ENCODE measurements at regions not wholly inside any gene's neighbourhood (a gene's known extent, or its start where the extent isn't known, plus 50 kb on each side); places are given as distances from the start of the nearest gene placed in this dataset.
A peak's percentile ranks its signal among the peaks of the same experiment; 100 is the strongest.
"Not testable (repeated sequence)": the region's sequence is repeated elsewhere in the genome, so short reads cannot be mapped to it uniquely, and the experiment has no call there.

DNA sequence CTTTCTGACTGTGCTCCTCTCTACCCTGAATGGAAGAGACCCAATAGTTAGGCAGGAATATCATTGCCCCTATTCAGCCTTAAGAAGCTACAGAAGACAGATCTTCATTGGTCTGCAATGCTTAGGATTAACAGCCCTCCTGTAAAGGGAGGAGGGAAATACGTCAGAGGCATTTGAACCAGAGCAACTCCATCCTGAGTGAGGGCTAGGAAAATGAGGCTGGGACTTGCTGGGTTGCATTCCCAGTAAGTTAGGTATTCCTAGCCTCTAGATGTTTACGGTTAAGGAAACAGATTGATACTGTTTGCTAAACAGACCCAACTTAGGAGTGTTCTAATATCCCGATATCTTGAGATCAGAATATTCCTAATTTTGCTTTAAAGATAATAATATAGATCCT is 63.5 kb downstream of the PCDH18 start:
- DNase-seq, result no peak

- no peak for DNase-seq
These were observed 64.8 kb downstream of the PCDH18 start for GRCh38 chr4:137467537-137467936.

- no peak for DNase-seq
These were observed 68.8 kb downstream of the PCDH18 start for GRCh38 chr4:137463377-137464003.

GRCh38 chr4:137455647-137456321 is 76.5 kb downstream of the PCDH18 start:
- DNase-seq, result no peak

DNA sequence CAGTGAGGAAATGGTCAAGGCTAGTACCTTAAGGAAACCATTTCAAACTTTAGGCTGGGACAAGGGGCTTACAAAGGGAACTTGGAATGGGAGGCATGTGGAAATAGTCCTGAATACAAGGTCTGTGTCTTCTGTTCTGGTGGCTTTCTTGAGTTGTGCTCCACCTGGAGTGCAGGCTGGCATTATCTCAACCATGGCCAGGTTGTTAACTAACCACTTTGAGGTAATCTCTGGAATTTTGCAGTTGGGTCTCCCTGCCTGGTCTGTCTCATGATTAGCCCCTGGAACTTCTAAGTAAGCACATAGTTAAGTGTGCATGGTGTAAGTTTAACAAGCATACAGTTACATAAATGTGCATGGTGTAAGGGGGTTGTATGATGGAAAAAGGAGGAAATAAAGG is 77.5 kb downstream of the PCDH18 start:
- no peak for DNase-seq

- no peak for DNase-seq
These were observed 79.5 kb downstream of the PCDH18 start for GRCh38 chr4:137452799-137453198.

GRCh38 chr4:137451172-137451825 is 81.0 kb downstream of the PCDH18 start:
- DNase-seq, result no peak

- no peak for DNase-seq
These were observed 83.9 kb downstream of the PCDH18 start for GRCh38 chr4:137448402-137448801.

- DNase-seq, result no peak
These were observed 86.2 kb downstream of the PCDH18 start for GRCh38 chr4:137446071-137446470.

- DNase-seq, result no peak
These were observed 89.1 kb downstream of the PCDH18 start for GRCh38 chr4:137443031-137443800.

GRCh38 chr4:137432446-137433311 is 99.6 kb downstream of the PCDH18 start:
- DNase-seq, result no peak

- no peak for DNase-seq
These were observed 102.1 kb downstream of the PCDH18 start for GRCh38 chr4:137430171-137430570.

DNA sequence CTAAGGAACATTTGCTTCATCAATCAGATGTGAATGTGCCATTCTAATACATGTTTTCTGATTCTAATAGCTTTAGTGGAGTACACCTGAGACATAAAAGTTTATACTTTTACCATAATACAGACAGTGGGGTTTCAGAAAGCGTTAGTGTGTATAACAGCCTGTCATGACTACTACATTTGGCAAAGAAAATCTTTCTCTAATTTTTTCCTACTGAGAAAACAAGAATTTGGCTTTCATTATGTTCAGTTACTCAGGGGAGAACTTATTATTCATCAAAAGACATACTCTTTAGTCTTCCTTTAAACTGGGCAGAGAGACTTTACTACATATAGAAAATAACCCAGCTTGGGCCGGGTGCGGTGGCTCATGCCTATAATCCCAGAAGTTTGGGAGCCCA is 104.9 kb downstream of the PCDH18 start:
- no peak for DNase-seq

GRCh38 chr4:137425281-137425680 is 107.0 kb downstream of the PCDH18 start:
- no peak for DNase-seq

GRCh38 chr4:137422666-137423065 is 109.6 kb downstream of the PCDH18 start:
- no peak for DNase-seq

GRCh38 chr4:137421796-137422195 is 110.5 kb downstream of the PCDH18 start:
- no peak for DNase-seq

DNA sequence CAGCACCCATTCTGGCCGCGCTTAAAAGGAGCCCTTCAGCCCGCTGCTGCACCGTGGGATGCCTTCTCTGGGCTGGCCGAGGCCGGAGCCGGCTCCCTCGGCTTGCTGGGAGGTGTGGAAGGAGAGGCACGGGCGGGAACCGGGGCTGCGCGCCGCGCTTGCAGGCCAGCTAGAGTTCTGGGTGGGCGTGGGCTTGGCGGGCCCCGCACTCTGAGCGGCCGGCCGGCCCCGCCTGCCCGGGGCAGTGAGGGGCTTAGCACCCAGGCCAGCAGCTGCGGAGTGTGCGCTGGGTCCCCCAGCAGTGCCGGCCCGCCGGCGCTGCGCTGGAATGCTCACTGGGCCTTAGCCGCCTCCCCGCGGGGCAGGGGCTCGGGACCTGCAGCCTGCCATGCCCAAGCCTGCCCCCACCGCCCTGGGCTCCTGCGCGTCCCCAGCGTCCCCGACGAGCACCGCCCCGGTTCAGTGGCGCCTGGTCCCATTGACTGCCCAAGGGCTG is 111.3 kb downstream of the PCDH18 start:
- DNase-seq, result no peak

DNA sequence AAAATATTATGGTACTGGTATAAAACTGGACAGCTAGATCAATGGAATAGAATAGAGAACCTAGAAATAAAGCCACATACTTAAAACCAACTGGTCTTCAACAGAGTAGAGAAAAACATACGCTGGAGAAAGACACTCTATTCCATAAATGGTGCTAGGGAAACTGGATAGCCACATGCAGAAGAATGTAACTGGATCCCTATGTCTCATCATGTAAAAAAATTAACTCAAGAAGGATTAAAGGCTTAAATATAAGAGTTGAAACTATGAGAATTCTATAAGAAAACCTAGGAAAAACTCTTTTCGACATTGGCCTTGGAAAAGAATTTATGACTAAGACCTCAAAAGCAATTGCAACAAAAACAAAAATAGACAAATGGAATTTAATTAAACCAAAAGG is 114.6 kb downstream of the PCDH18 start:
- DNase-seq, result peak; percentile 33

DNA sequence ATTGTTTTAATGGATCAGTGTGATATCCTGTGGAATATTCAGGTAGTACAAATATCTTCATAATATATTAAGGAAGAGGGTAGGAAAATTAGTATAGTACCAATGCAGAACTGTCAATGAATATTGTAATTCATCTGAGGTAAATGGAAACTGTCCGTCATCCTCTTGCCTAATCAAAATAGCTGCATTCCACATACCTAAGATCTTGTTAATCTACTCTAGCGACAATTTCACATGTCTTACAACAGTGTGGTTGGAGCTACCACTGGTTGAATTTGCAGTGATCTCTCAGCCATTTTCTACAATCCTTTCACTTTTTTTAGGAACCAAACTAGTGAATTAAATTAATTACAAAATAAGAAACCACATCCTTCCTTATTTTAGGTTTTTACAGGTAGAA is 117.5 kb downstream of the PCDH18 start:
- DNase-seq, result no peak

GRCh38 chr4:137408527-137409177 is 123.6 kb downstream of the PCDH18 start:
- no peak for DNase-seq

DNA sequence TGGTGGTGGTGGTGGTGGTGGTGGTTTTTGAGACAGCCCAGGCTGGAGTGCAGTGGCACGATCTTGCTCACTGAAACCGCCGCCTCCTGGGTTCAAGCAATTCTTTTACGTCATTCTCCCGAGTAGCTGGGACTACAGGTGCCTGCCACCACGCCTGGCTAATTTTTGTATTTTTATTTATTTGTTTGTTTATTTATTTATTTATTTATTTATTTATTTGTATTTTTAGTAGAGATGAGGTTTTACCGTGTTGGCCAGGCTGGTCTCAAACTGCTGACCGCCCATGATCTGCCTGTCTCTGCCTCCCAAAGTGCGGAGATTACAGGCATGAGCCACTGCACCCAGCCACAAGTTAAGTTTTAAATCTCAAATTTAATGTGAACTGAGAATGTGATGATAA is 126.5 kb downstream of the PCDH18 start:
- DNase-seq, result not testable (repeated sequence)

GRCh38 chr4:137394018-137394417 is 138.3 kb downstream of the PCDH18 start:
- peak; percentile 59 for DNase-seq

Data from NCI-H2171 treated with DMSO at 0.1 percent for 48 hours (cell line).